ENCODE measurements at regions not wholly inside any gene's neighbourhood (a gene's known extent, or its start where the extent isn't known, plus 50 kb on each side); places are given as distances from the start of the nearest gene placed in this dataset.

GRCh38 chr16:9270424-9270823, 179.0 kb downstream of the HAPSTR1 start:
- Histone ChIP-seq H3K9me3 (ENCODE audit: insufficient read depth, low read depth, low read length) (no peaks in the 10 kb centered on the region), H3K27me3 (ENCODE audit: insufficient read depth, low read length) (no peaks in the 10 kb centered on the region), H3K27ac (ENCODE audit: low read depth, low read length) (no peak overlapping the region), H3K9ac (ENCODE audit: low read depth, low read length) (no peak overlapping the region), H3K36me3 (ENCODE audit: insufficient read depth, low read length) (no peaks in the 10 kb centered on the region), H3K4me1 (ENCODE audit: insufficient read depth, low read length) (no peaks in the 10 kb centered on the region), H3K4me3 (ENCODE audit: low read length) (no peak overlapping the region)
- WGBS = 91% methylated on average over 2 of the region's 2 CpGs

- no peaks in the 10 kb centered on the region for H3K27me3 ChIP-seq (ENCODE audit: insufficient read depth, low read length)
- H3K4me1 ChIP-seq (ENCODE audit: insufficient read depth, low read length) = no peaks in the 10 kb centered on the region
- no peak overlapping the region for H3K9ac ChIP-seq (ENCODE audit: low read depth, low read length)
- WGBS = 88% methylated on average over 1 of the region's 1 CpG
- no peaks in the 10 kb centered on the region for H3K9me3 ChIP-seq (ENCODE audit: insufficient read depth, low read depth, low read length)
- no peak overlapping the region for H3K27ac ChIP-seq (ENCODE audit: low read depth, low read length)
- H3K4me3 ChIP-seq (ENCODE audit: low read length) = no peak overlapping the region
- H3K36me3 ChIP-seq (ENCODE audit: insufficient read depth, low read length) = no peaks in the 10 kb centered on the region
Measured at GRCh38 chr16:9270941-9271340, 179.5 kb downstream of the HAPSTR1 start.

GRCh38 chr16:9271841-9272240, 180.4 kb downstream of the HAPSTR1 start:
- 89% methylated on average over 2 of the region's 3 CpGs for WGBS
- H3K27me3 ChIP-seq (ENCODE audit: insufficient read depth, low read length) = no peaks in the 10 kb centered on the region

GRCh38 chr16:9275377-9275776, 183.9 kb downstream of the HAPSTR1 start:
- 67% methylated on average over 7 of the region's 7 CpGs for WGBS
- Histone ChIP-seq H3K27ac (ENCODE audit: low read depth, low read length) (no peak overlapping the region), H3K4me3 (ENCODE audit: low read length) (no peak overlapping the region), H3K36me3 (ENCODE audit: insufficient read depth, low read length) (no peaks in the 10 kb centered on the region), H3K27me3 (ENCODE audit: insufficient read depth, low read length) (no peaks in the 10 kb centered on the region), H3K4me1 (ENCODE audit: insufficient read depth, low read length) (no peaks in the 10 kb centered on the region), H3K9me3 (ENCODE audit: insufficient read depth, low read depth, low read length) (no peaks in the 10 kb centered on the region), H3K9ac (ENCODE audit: low read depth, low read length) (no peak overlapping the region)

More at GRCh38 chr16:9271841-9272240, 180.4 kb downstream of the HAPSTR1 start:
- Histone ChIP-seq H3K27ac (ENCODE audit: low read depth, low read length) (no peak overlapping the region), H3K9ac (ENCODE audit: low read depth, low read length) (no peak overlapping the region), H3K36me3 (ENCODE audit: insufficient read depth, low read length) (no peaks in the 10 kb centered on the region), H3K4me1 (ENCODE audit: insufficient read depth, low read length) (no peaks in the 10 kb centered on the region), H3K4me3 (ENCODE audit: low read length) (no peak overlapping the region), H3K9me3 (ENCODE audit: insufficient read depth, low read depth, low read length) (no peaks in the 10 kb centered on the region)

GRCh38 chr16:9275816-9276354, 184.4 kb downstream of the HAPSTR1 start:
- no peak overlapping the region for H3K27ac ChIP-seq (ENCODE audit: low read depth, low read length)
- 73% methylated on average over 4 of the region's 4 CpGs for WGBS
- H3K4me1 ChIP-seq (ENCODE audit: insufficient read depth, low read length) = no peaks in the 10 kb centered on the region
- H3K27me3 ChIP-seq (ENCODE audit: insufficient read depth, low read length) = no peaks in the 10 kb centered on the region
- H3K9me3 ChIP-seq (ENCODE audit: insufficient read depth, low read depth, low read length) = no peaks in the 10 kb centered on the region
- no peaks in the 10 kb centered on the region for H3K36me3 ChIP-seq (ENCODE audit: insufficient read depth, low read length)
- no peak overlapping the region for H3K4me3 ChIP-seq (ENCODE audit: low read length)
- no peak overlapping the region for H3K9ac ChIP-seq (ENCODE audit: low read depth, low read length)

- Histone ChIP-seq H3K9ac (ENCODE audit: low read depth, low read length) (no peak overlapping the region), H3K36me3 (ENCODE audit: insufficient read depth, low read length) (no peaks in the 10 kb centered on the region), H3K27ac (ENCODE audit: low read depth, low read length) (no peak overlapping the region), H3K4me1 (ENCODE audit: insufficient read depth, low read length) (no peaks in the 10 kb centered on the region), H3K4me3 (ENCODE audit: low read length) (no peak overlapping the region), H3K27me3 (ENCODE audit: insufficient read depth, low read length) (no peaks in the 10 kb centered on the region), H3K9me3 (ENCODE audit: insufficient read depth, low read depth, low read length) (no peaks in the 10 kb centered on the region)
- 87% methylated on average over 5 of the region's 5 CpGs for WGBS
Measured at GRCh38 chr16:9279291-9280068, 188.0 kb downstream of the HAPSTR1 start.

GRCh38 chr16:9280069-9280466, 188.6 kb downstream of the HAPSTR1 start:
- Histone ChIP-seq H3K9ac (ENCODE audit: low read depth, low read length) (no peak overlapping the region), H3K27me3 (ENCODE audit: insufficient read depth, low read length) (no peaks in the 10 kb centered on the region), H3K4me1 (ENCODE audit: insufficient read depth, low read length) (no peaks in the 10 kb centered on the region), H3K27ac (ENCODE audit: low read depth, low read length) (no peak overlapping the region), H3K36me3 (ENCODE audit: insufficient read depth, low read length) (no peaks in the 10 kb centered on the region), H3K9me3 (ENCODE audit: insufficient read depth, low read depth, low read length) (no peaks in the 10 kb centered on the region), H3K4me3 (ENCODE audit: low read length) (no peak overlapping the region)
- WGBS = 97% methylated on average over 3 of the region's 3 CpGs

GRCh38 chr16:9286930-9287329, 195.5 kb downstream of the HAPSTR1 start:
- Histone ChIP-seq H3K36me3 (ENCODE audit: insufficient read depth, low read length) (no peaks in the 10 kb centered on the region), H3K4me3 (ENCODE audit: low read length) (no peak overlapping the region), H3K27me3 (ENCODE audit: insufficient read depth, low read length) (no peaks in the 10 kb centered on the region), H3K27ac (ENCODE audit: low read depth, low read length) (no peak overlapping the region), H3K4me1 (ENCODE audit: insufficient read depth, low read length) (no peaks in the 10 kb centered on the region), H3K9ac (ENCODE audit: low read depth, low read length) (no peak overlapping the region), H3K9me3 (ENCODE audit: insufficient read depth, low read depth, low read length) (no peaks in the 10 kb centered on the region)
- whole genome bisulfite sequencing = 86% methylated on average over 3 of the region's 3 CpGs

GRCh38 chr16:9296271-9296590, 204.8 kb downstream of the HAPSTR1 start:
- H3K27ac ChIP-seq (ENCODE audit: low read depth, low read length) = no peak overlapping the region
- no peaks in the 10 kb centered on the region for H3K9me3 ChIP-seq (ENCODE audit: insufficient read depth, low read depth, low read length)
- no peak overlapping the region for H3K9ac ChIP-seq (ENCODE audit: low read depth, low read length)
- H3K27me3 ChIP-seq (ENCODE audit: insufficient read depth, low read length) = no peaks in the 10 kb centered on the region
- 82% methylated on average over 2 of the region's 2 CpGs for WGBS
- no peak overlapping the region for H3K4me3 ChIP-seq (ENCODE audit: low read length)
- H3K4me1 ChIP-seq (ENCODE audit: insufficient read depth, low read length) = no peaks in the 10 kb centered on the region
- H3K36me3 ChIP-seq (ENCODE audit: insufficient read depth, low read length) = no peaks in the 10 kb centered on the region

GRCh38 chr16:9297437-9298113, 206.1 kb downstream of the HAPSTR1 start:
- Histone ChIP-seq H3K9ac (ENCODE audit: low read depth, low read length) (no peak overlapping the region), H3K9me3 (ENCODE audit: insufficient read depth, low read depth, low read length) (no peaks in the 10 kb centered on the region), H3K27ac (ENCODE audit: low read depth, low read length) (no peak overlapping the region), H3K4me1 (ENCODE audit: insufficient read depth, low read length) (no peaks in the 10 kb centered on the region), H3K36me3 (ENCODE audit: insufficient read depth, low read length) (no peaks in the 10 kb centered on the region), H3K27me3 (ENCODE audit: insufficient read depth, low read length) (no peaks in the 10 kb centered on the region), H3K4me3 (ENCODE audit: low read length) (no peak overlapping the region)
- 52% methylated on average over 11 of the region's 12 CpGs for WGBS

- Histone ChIP-seq H3K9ac (ENCODE audit: low read depth, low read length) (no peak overlapping the region), H3K36me3 (ENCODE audit: insufficient read depth, low read length) (no peaks in the 10 kb centered on the region), H3K27ac (ENCODE audit: low read depth, low read length) (no peak overlapping the region), H3K9me3 (ENCODE audit: insufficient read depth, low read depth, low read length) (no peaks in the 10 kb centered on the region), H3K4me3 (ENCODE audit: low read length) (no peak overlapping the region), H3K27me3 (ENCODE audit: insufficient read depth, low read length) (no peaks in the 10 kb centered on the region), H3K4me1 (ENCODE audit: insufficient read depth, low read length) (no peaks in the 10 kb centered on the region)
- WGBS = 93% methylated on average over 4 of the region's 4 CpGs
Measured at GRCh38 chr16:9300252-9300651, 208.8 kb downstream of the HAPSTR1 start.

Measured in HUES64 (cell line).